GM12874 (cell line): ENCODE measurements at regions not wholly inside any gene's neighbourhood (a gene's known extent, or its start where the extent isn't known, plus 50 kb on each side); places are given as distances from the start of the nearest gene placed in this dataset.

ENCODE experiments used
- TF ChIP-seq, protein P1 (sequence below): IDR thresholded peaks from 2 replicates; pipeline ENCODE4 v1.5.1; 2011; ENCODE audit warnings: low read depth, mild to moderate bottlenecking, control low read depth, low read length, moderate library complexity; ENCODE audit not compliant: insufficient read depth

DNA sequence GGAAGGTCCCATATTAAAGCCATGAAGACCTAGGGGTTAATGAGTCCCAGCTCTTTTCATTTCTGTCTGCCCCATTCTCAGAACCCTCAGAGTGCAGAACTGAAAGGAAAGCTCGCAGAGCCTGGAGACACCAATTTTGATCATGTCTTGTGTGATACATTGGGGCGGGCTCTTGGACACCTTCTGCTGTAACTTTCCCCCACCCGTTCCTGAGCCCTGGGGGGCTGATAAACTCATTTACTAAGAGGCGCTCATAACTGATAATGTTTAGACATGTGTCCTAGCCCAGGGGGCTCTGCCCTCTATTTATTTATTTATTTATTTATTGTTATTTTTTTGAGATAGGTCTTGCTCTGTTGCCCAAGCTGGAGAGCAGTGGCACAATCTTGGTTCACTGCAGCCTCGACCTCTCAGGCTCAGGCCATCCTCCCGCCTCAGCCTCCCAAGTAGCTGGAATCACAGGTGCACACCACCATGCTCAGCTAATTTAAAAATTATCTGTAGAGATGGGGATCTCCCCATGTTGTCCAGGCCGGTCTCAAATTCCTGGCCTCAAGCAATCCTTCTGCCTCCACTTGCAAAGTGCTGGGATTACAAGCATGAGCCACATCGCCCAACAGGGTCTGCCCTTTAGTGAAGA lies 72.4 kb upstream of the HAAO start:
- TF ChIP-seq, protein P1, sequence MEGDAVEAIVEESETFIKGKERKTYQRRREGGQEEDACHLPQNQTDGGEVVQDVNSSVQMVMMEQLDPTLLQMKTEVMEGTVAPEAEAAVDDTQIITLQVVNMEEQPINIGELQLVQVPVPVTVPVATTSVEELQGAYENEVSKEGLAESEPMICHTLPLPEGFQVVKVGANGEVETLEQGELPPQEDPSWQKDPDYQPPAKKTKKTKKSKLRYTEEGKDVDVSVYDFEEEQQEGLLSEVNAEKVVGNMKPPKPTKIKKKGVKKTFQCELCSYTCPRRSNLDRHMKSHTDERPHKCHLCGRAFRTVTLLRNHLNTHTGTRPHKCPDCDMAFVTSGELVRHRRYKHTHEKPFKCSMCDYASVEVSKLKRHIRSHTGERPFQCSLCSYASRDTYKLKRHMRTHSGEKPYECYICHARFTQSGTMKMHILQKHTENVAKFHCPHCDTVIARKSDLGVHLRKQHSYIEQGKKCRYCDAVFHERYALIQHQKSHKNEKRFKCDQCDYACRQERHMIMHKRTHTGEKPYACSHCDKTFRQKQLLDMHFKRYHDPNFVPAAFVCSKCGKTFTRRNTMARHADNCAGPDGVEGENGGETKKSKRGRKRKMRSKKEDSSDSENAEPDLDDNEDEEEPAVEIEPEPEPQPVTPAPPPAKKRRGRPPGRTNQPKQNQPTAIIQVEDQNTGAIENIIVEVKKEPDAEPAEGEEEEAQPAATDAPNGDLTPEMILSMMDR, result no peak

DNA sequence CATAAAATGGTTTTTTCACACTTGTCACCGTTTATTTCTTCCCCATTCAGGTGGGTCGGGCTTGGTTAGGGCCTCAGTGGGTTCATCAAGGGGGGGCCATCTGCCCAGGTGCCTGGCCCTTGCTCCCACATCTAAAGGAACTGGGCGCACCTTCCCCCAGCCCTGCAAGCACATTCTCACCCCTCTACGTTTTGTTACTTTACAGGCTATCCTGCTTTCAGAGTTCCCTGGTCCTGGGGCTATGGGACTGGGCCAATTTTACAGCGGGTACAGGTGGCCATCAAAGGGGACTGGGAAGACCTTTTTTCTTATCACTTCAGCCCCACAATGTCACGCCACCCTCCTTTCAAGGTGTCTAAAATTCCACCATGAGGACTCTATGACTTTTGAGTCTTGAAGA lies 71.8 kb upstream of the HAAO start:
- TF ChIP-seq, protein P1, result no peak

DNA sequence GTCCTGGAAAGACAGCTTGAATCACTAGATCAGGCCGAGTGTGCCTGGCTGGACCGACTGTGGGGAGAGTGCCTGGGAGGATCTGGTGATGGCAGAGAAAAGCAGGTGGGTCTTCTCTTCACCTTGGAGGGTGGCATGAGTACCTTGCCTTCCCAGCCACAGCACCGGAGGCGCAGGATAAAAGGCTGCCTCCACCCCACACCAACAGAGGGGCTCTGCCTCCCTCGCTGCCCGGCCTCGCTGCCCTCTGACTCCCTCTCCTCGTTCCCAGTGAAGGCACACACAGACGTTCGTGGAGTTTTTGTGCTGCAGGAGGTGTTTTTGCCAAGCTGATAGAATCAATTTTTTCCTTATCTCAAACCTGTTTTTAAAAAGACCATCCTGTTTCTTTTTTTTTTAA lies 71.4 kb upstream of the HAAO start:
- TF ChIP-seq, protein P1, result no peak

DNA sequence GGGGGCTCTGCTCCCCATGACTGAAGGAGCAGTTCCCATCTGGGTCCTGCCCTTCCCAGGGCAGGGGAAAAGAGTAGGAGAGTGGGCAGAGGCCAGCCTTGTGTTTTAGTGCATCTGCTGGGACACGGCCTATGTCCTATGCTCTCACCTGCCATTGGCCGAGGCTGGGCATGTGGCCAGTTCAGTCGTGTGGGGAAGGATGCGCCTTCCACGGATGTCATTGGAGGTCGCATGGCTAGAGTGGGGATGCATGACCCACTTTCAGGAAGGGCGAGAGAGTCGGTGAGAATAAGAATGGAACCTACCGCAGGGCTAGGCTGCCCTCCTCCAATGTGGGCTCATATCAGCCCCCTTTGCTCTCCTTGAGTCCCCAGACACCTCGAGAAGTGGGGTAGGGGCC lies 70.9 kb upstream of the HAAO start:
- TF ChIP-seq, protein P1, result no peak

- TF ChIP-seq, protein P1, result no peak
Measured at GRCh38 chr2:42862669-42863185, 70.3 kb upstream of the HAAO start.

DNA sequence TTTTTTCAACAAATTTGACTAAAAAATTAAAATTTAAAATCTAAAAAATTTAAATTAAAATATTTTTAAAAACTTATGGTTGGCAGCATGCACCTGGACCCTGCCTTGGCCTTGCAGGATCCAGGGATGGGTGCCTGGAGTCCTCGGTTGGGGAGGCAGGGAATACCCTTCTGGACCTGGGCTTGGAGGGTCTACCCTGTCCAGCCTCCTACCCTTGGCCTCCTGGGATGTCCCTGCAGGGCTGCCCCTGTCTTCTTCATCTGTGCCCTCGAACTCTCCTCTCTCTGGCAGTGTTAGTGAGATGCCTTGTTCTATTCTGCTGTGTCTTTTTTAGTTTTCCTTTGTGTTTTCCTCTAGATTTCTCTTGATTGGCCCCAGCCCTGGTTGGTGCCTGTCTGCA lies 68.9 kb upstream of the HAAO start:
- TF ChIP-seq, protein P1, result no peak

DNA sequence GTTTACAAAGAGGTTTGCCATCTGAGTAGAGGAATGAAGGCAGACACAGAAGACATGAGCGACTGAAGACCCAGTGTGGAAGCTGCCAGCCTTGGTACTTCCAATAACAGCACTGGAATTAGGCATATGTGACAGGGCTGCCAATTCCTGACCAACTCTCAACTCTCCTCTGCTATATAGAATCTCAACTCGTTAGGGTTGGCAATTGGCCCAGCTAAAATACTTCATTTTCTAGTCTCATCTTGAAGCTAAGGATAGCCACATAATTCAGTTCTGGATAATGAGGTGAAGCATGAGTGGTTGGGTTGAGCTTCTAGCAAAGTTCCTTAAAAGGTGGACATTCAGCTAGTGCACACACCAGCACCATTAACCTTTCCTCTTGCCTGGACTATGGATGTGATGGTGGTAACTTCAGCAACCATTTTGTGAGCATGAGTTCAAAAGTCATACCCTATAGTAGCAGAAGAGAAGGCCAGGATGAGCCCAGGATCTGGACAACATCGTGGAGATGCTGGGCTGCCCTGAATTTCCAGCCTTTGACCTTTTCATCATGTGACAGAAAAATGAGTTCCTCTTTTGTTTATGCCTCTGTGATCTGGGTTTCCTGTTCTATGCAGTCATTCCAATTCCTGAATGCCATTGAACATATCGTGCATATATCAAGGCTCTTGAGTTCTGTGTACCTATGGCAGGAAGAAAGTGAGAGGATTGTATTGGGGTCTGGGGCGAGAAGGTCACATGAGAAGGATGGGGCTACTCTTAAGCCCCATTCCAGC lies 68.1 kb upstream of the HAAO start:
- TF ChIP-seq, protein P1, result no peak
